IPS-18c (cell line): ENCODE measurements at regions not wholly inside any gene's neighbourhood (a gene's known extent, or its start where the extent isn't known, plus 50 kb on each side); places are given as distances from the start of the nearest gene placed in this dataset.
"Not testable (repeated sequence)": the region's sequence is repeated elsewhere in the genome, so short reads cannot be mapped to it uniquely, and the experiment has no call there.

ENCODE experiments used
- H3K4me3 ChIP-seq: 2 replicates; pipeline ENCODE4 v1.7.0; 2013; ENCODE audit warnings: low read depth, mild to moderate bottlenecking, low read length, moderate library complexity; ENCODE audit not compliant: insufficient read depth
- H3K9me3 ChIP-seq: one replicate; pipeline ENCODE4 v1.6.1; 2013; ENCODE audit warnings: mild to moderate bottlenecking, low read length, moderate library complexity; ENCODE audit not compliant: control insufficient read depth, insufficient read depth

GRCh38 chr9:106751681-106752080, 111.3 kb upstream of the ZNF462 start:
- H3K4me3 ChIP-seq, result no peak overlapping the region
- no peaks in the 10 kb centered on the region for H3K9me3 ChIP-seq

DNA sequence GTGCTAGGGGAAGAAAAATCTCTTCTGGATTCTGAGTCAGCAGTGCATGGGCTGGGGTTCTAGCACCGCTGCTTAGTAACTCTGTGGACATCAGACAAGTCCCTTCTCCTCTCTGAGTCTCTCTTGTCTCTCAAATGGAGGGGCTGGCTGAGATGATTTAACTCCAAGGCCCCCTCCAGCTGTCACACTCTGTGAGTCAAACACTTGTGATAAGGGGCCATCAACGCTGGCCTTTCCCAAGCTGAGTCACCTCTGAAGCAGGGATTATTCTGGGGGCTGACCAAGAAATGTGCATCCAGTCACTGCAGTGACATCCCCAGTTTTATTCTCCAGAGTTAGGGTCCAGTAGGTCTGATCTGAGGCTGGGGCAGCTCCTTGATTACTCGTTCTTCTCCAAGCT, 110.4 kb upstream of the ZNF462 start:
- H3K9me3 ChIP-seq, result no peaks in the 10 kb centered on the region
- no peak overlapping the region for H3K4me3 ChIP-seq

GRCh38 chr9:106753155-106753671, 109.8 kb upstream of the ZNF462 start:
- no peak overlapping the region for H3K4me3 ChIP-seq
- no peaks in the 10 kb centered on the region for H3K9me3 ChIP-seq

- Histone ChIP-seq H3K4me3 (no peak overlapping the region), H3K9me3 (no peaks in the 10 kb centered on the region)
Observed at GRCh38 chr9:106755736-106756135, 107.2 kb upstream of the ZNF462 start.

DNA sequence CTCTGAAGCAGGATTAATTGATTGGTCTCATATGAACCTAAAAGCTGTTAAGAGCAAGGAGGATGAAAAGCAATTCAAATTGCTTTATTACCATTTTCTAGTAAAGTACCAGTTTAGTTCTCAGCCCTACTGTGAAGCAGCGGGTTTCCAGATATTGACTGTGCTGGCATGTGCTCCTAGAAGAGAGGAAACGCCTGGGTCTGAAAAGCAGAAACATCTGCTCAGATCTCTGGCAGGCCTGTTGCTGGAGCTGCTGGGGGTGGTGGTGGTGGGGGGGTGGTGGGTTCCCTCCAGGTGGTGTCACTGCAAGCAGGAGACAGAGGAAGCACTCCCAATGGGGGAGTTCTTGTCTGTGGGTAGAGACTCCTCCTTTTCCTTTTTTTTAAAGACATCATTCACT, 105.5 kb upstream of the ZNF462 start:
- Histone ChIP-seq H3K4me3 (no peak overlapping the region), H3K9me3 (no peaks in the 10 kb centered on the region)

DNA sequence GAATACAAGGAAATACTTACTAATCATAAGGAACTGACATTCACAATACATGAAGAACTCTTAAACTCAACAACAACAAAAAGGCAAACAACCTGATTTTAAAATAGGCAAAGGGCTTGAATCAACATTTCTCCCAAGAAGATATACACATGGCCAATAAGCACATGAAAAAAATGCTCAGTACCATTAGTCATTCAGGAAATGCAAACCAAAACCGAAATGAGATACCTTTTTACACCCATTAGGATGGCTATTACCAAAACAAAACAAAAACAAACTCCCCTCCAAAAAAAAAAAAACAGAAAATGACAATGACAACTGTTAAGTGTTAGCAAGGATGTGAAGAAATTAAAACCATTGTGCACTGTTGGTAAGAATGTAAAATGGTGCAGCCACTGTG, 104.1 kb upstream of the ZNF462 start:
- Histone ChIP-seq H3K4me3 (no peak overlapping the region), H3K9me3 (no peaks in the 10 kb centered on the region)

- Histone ChIP-seq H3K4me3 (no peak overlapping the region), H3K9me3 (no peaks in the 10 kb centered on the region)
Observed at GRCh38 chr9:106761493-106761892, 101.5 kb upstream of the ZNF462 start.

GRCh38 chr9:106766616-106767015, 96.3 kb upstream of the ZNF462 start:
- no peak overlapping the region for H3K4me3 ChIP-seq
- H3K9me3 ChIP-seq, result no peaks in the 10 kb centered on the region

- H3K4me3 ChIP-seq, result no peak overlapping the region
- H3K9me3 ChIP-seq, result no peaks in the 10 kb centered on the region
Observed at GRCh38 chr9:106769331-106769730, 93.6 kb upstream of the ZNF462 start.

GRCh38 chr9:106771608-106772007, 91.4 kb upstream of the ZNF462 start:
- H3K4me3 ChIP-seq, result no peak overlapping the region

GRCh38 chr9:106772523-106773290, 90.3 kb upstream of the ZNF462 start:
- Histone ChIP-seq H3K4me3 (no peak overlapping the region), H3K9me3 (no peaks in the 10 kb centered on the region)

More at GRCh38 chr9:106771608-106772007, 91.4 kb upstream of the ZNF462 start:
- no peaks in the 10 kb centered on the region for H3K9me3 ChIP-seq

GRCh38 chr9:106773750-106774149, 89.2 kb upstream of the ZNF462 start:
- H3K9me3 ChIP-seq, result no peaks in the 10 kb centered on the region
- no peak overlapping the region for H3K4me3 ChIP-seq

DNA sequence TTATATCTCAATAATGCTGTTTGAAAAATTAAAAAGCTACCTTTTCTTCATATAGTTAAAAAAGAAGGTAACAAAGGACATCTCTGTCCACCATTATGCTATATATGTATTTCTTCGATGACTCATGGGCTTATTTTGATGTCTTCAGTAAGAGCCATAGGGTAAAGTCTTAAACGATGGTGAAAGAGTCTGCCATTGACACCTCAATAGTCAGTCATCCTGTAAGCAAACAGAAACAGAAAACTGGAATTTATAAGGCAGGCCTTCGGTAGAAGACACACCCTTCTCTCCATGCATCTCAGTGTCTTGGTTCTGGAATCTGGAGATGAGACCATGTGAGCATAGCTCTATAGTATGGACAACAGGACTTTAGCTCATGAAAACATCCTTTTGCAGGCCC, 87.0 kb upstream of the ZNF462 start:
- Histone ChIP-seq H3K9me3 (no peaks in the 10 kb centered on the region), H3K4me3 (no peak overlapping the region)

DNA sequence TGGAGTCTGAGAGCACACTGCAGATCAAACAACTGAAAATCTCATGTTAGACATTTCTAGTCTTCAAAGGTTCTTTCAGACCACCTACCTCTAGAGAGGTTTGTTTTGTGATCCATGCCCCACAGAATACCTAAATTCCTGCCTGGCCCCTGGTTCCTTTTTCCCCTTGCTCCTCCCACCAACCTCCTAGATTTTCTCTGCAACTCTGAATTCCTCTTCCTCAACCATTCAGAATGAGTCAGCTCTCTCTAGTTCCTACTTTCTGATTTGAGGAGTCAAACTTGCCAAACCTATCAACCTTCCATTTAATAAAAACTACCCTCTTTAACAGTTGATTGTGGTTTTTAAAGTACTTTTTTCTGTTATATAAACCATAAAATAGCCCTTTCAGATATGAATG, 83.2 kb upstream of the ZNF462 start:
- Histone ChIP-seq H3K9me3 (no peaks in the 10 kb centered on the region), H3K4me3 (no peak overlapping the region)

GRCh38 chr9:106783121-106783520, 79.8 kb upstream of the ZNF462 start:
- Histone ChIP-seq H3K9me3 (no peaks in the 10 kb centered on the region), H3K4me3 (no peak overlapping the region)

GRCh38 chr9:106784076-106784475, 78.9 kb upstream of the ZNF462 start:
- Histone ChIP-seq H3K4me3 (no peak overlapping the region), H3K9me3 (no peaks in the 10 kb centered on the region)

DNA sequence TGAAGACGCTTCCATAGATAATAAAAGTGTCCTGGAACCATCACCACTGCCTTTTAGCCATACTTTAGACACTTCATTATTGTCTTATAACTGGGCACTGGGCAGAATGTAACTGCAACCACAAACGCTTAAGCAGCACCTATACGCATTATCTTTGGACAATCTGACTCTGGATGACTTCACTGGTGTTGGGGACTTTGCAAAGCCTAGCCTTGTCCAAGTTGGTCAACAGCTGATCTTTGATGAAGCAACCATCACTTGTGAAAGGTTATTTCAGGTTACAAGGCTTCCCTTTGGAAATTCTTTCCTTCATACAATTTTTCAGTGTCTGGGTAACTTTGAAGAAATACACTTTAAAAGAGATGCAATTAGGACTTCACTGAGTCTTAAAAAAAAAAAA, 77.8 kb upstream of the ZNF462 start:
- Histone ChIP-seq H3K4me3 (no peak overlapping the region), H3K9me3 (peaks cover 2% of the 10 kb centered on the region)

DNA sequence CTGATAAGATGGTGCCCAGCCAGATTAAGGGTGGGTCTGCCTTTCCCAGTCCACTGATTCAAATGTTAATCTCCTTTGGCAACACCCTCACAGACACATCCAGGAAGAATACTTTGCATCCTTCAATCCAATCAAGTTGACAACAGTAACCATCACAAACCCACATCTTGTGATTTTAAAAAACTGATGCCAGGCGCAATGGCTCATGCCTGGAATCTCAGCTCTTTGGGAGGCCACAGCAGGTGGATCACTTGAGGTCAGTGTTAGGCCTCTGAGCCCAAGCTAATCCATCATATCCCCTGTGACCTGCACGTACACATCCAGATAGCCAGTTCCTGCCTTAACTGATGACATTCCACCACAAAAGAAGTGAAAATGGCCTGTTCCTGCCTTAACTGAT, 74.9 kb upstream of the ZNF462 start:
- H3K9me3 ChIP-seq, H3K4me3 ChIP-seq: not testable (repeated sequence)

DNA sequence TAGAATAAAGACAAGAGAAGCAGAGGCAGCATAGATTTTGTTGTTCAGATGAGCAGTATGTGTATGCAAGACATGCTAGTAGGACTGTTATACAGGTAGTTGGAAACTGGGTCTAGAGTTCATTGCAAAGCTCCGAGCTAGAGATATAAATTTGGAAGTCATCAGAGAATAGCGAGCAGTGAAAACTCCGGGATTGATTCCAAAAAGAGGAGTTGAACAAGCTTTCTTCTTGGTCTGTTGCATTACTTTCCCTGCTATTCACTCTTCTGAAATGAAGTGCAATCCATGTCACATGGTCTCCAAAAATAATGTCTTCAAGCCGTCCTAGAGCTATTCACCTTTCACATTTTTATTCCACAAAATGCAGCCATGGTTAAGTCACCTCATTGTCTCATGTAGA, 67.9 kb upstream of the ZNF462 start:
- Histone ChIP-seq H3K4me3 (no peak overlapping the region), H3K9me3 (no peaks in the 10 kb centered on the region)
